OCI-LY1 (cell line): ENCODE measurements at regions not wholly inside any gene's neighbourhood (a gene's known extent, or its start where the extent isn't known, plus 50 kb on each side); places are given as distances from the start of the nearest gene placed in this dataset.

ENCODE experiments used
- CTCF ChIP-seq: fragments of 200-600 bp; sonication (generic), shearing (Covaris generic); IDR thresholded peaks from 2 replicates; pipeline ENCODE4 v1.5.1; 2017; ENCODE audit warnings: mild to moderate bottlenecking, antibody characterized with exemption, low read length, moderate library complexity, mixed read lengths
- EZH2 ChIP-seq: fragments of 200-600 bp; sonication (generic), shearing (Covaris generic); IDR thresholded peaks from 2 replicates; pipeline ENCODE4 v1.8.0; 2017; ENCODE audit warnings: borderline replicate concordance, mixed run types, mild to moderate bottlenecking, antibody characterized with exemption, low read length, moderate library complexity, mixed read lengths

- TF ChIP-seq CTCF (no peak), EZH2 (no peak)
These were observed 124.6 kb downstream of the FOXB1 start for GRCh38 chr15:60128710-60129109.
